HepG2 (cell line): ENCODE measurements at regions not wholly inside any gene's neighbourhood (a gene's known extent, or its start where the extent isn't known, plus 50 kb on each side); places are given as distances from the start of the nearest gene placed in this dataset.

Experiments used
- ATAC-seq: fragments of 200-7000 bp; cut with Tn5 transposase; 3 replicates; pipeline ENCODE4 v1.9.1; 2020; ENCODE audit warnings: mild to moderate bottlenecking, moderate library complexity
- BruUV-seq: library from RNA; stranded (reverse); fragments of 400-500 nt; replicated peaks from 2 replicates; lab custom pipeline; 2021; lab: Mats Ljungman, UMichigan
- CTCF ChIA-PET: fragments of 300-600 bp; formaldehyde crosslinking; extraction: SDS; loops from one replicate; lab custom pipeline; 2021; ENCODE audit warnings: low total read pairs, inconsistent platforms, low intra/inter-chr PET ratio; lab: Yijun Ruan, JAX
- POLR2A ChIA-PET: fragments of 350-600 bp; sonication (Branson Sonifier 250); formaldehyde crosslinking; loops from one replicate; lab custom pipeline; 2020; ENCODE audit warnings: antibody characterized with exemption, inconsistent platforms; lab: Yijun Ruan, JAX
- DNase-seq: peaks from one replicate; pipeline ENCODE4 v3.0.0-alpha.2; 2015; ENCODE audit warnings: low spot score
- FAIRE-seq: peaks from 3 replicates; lab custom pipeline; 2011; peaks lifted over from hg19 to GRCh38; lab: Jason Lieb, UNC
- H2AFZ ChIP-seq: one replicate; pipeline ENCODE4 v1.6.1; 2011; ENCODE audit warnings: low read length, inconsistent platforms
- H3K27ac ChIP-seq: fragments of 300-600 bp; 3 replicates; pipeline ENCODE4 v1.8.0; 2011; ENCODE audit warnings: mixed run types, mild to moderate bottlenecking, mixed read lengths, low read length, inconsistent platforms; ENCODE audit not compliant: insufficient read depth; ENCODE audit errors: extremely low read length
- H3K27me3 ChIP-seq, 2 experiments: fragments of 200-600 bp in 1 of 2; 2 replicates in 1 of 2; 3 replicates in 1 of 2; pipeline versions ENCODE4 v1.6.0 to v1.8.0; 2011; ENCODE audit warnings: low read length in 2 of 2, mild to moderate bottlenecking in 2 of 2, moderate library complexity in 2 of 2, inconsistent platforms in 1 of 2; ENCODE audit not compliant: insufficient read depth in 2 of 2, control insufficient read depth in 1 of 2
- H3K36me3 ChIP-seq, 2 experiments: fragments of 200-600 bp in 1 of 2; replicated peaks in 1 of 2; 2 replicates in 1 of 2; 3 replicates in 1 of 2; pipeline versions ENCODE4 v1.5.1 to v1.8.0; 2011; ENCODE audit warnings: low read length in 2 of 2, inconsistent platforms in 1 of 2; ENCODE audit not compliant: insufficient read depth in 2 of 2, control insufficient read depth in 1 of 2
- H3K4me1 ChIP-seq: 2 replicates; pipeline ENCODE4 v1.5.1; 2012; ENCODE audit warnings: low read length, inconsistent platforms; ENCODE audit not compliant: insufficient read depth
- H3K4me2 ChIP-seq: 2 replicates; pipeline ENCODE4 v1.6.0; 2011; ENCODE audit warnings: low read depth, low read length, inconsistent platforms
- H3K4me3 ChIP-seq, 3 experiments: fragments of 200-600 bp in 1 of 3; sonication (generic), shearing (Covaris generic) in 1 of 3; replicated peaks in 1 of 3; 2 replicates each; pipeline ENCODE4 v1.5.1; 2011 to 2016; ENCODE audit warnings: low read length in 3 of 3, inconsistent platforms in 2 of 3, low read depth in 2 of 3, mild to moderate bottlenecking in 2 of 3, control low read depth in 1 of 3, mixed read lengths in 1 of 3; ENCODE audit not compliant: insufficient read depth in 1 of 3
- H3K79me2 ChIP-seq: one replicate; pipeline ENCODE4 v1.6.1; 2011; ENCODE audit warnings: low read length, inconsistent platforms; ENCODE audit not compliant: insufficient read depth
- H3K9ac ChIP-seq: 2 replicates; pipeline ENCODE4 v1.6.0; 2011; ENCODE audit warnings: mild to moderate bottlenecking, low read depth, low read length, inconsistent platforms; ENCODE audit not compliant: insufficient read depth
- H3K9me3 ChIP-seq: 2 replicates; pipeline ENCODE4 v1.5.1; 2012; ENCODE audit warnings: mild to moderate bottlenecking, low read length
- H4K20me1 ChIP-seq: 2 replicates; pipeline ENCODE4 v1.6.0; 2011; ENCODE audit warnings: inconsistent platforms, mild to moderate bottlenecking, low read length, moderate library complexity; ENCODE audit not compliant: insufficient read depth
- ESRRA ChIP-seq: sonication (generic); formaldehyde crosslinking; IDR thresholded peaks from 2 replicates; pipeline ENCODE4 v1.5.1; 2020; ENCODE audit warnings: mild to moderate bottlenecking, low read depth, missing genetic modification reagents
- FOXK1 ChIP-seq: sonication (generic); formaldehyde crosslinking; IDR thresholded peaks from 2 replicates; pipeline ENCODE4 v1.4.0; 2020; ENCODE audit warnings: low read depth, missing genetic modification reagents, borderline replicate concordance
- KAT2B ChIP-seq: fragments of 150-350 bp; IDR thresholded peaks from 2 replicates; pipeline ENCODE4 v1.6.1; 2014; ENCODE audit warnings: low read depth, low read length, borderline replicate concordance
- MTA3 ChIP-seq: sonication (generic); formaldehyde crosslinking; IDR thresholded peaks from 2 replicates; pipeline ENCODE4 v1.4.0; 2020; ENCODE audit warnings: missing genetic modification reagents
- NFKB2 ChIP-seq: sonication (generic); formaldehyde crosslinking; IDR thresholded peaks from 2 replicates; pipeline ENCODE4 v1.4.0; 2020; ENCODE audit warnings: missing genetic modification reagents, borderline replicate concordance
- RORA ChIP-seq: sonication (generic); formaldehyde crosslinking; IDR thresholded peaks from 2 replicates; pipeline ENCODE4 v1.5.0; 2020; ENCODE audit warnings: mild to moderate bottlenecking, missing genetic modification reagents, moderate library complexity
- ZFP36L2 ChIP-seq: sonication (generic); formaldehyde crosslinking; IDR thresholded peaks from 2 replicates; pipeline ENCODE4 v1.4.0; 2020; ENCODE audit warnings: missing genetic modification reagents
- ZNF367 ChIP-seq: sonication (generic); formaldehyde crosslinking; IDR thresholded peaks from 2 replicates; pipeline ENCODE4 v1.4.0; 2020; ENCODE audit warnings: missing genetic modification reagents, borderline replicate concordance
- ZNF496 ChIP-seq: sonication (generic); formaldehyde crosslinking; IDR thresholded peaks from 2 replicates; pipeline ENCODE4 v1.8.1; 2023; ENCODE audit warnings: mild to moderate bottlenecking, moderate library complexity, missing genetic modification reagents; ENCODE audit not compliant: insufficient replicate concordance
- ZNF644 ChIP-seq: IDR thresholded peaks from 2 replicates; pipeline ENCODE4 v1.6.1; 2016; ENCODE audit warnings: low read depth
- ZNF737 ChIP-seq: sonication (generic); formaldehyde crosslinking; IDR thresholded peaks from 2 replicates; pipeline ENCODE4 v1.5.0; 2020; ENCODE audit warnings: missing genetic modification reagents, mild to moderate bottlenecking, borderline replicate concordance
- WGBS: methylation state at CpG from one replicate; pipeline ENCODE4 v1.1.6; 2017; ENCODE audit warnings: low lambda C conversion rate; 5-methylcytosine and 5-hydroxymethylcytosine counted together
- in situ Hi-C: cut with HindIII; loops from 2 replicates; pipeline ENCODE4 v1.10.0; 2017; ENCODE audit warnings: low pct_unique_long_range_greater_than_20kb; ENCODE audit not compliant: extremely low pct_ligation_motif_present
- intact Hi-C: fragments of 100-400 bp; cut with micrococcal nuclease; formaldehyde crosslinking; loops from one replicate; pipeline ENCODE4 v1.10.0; 2022; ENCODE audit not compliant: unreplicated experiment
- TF ChIP-seq, protein P1 (sequence below): IDR thresholded peaks from 2 replicates; pipeline ENCODE4 v1.6.1; 2016; ENCODE audit warnings: missing compliant biosample characterization, missing genetic modification reagents, borderline replicate concordance

GRCh38 chr10:120181154-120181553, 275.9 kb upstream of the PLPP4 start:
- no peak overlapping the region for H3K4me2 ChIP-seq
- H4K20me1 ChIP-seq, result no peaks in the 10 kb centered on the region
- ChIA-PET POLR2A (no interaction called here), CTCF (no interaction called here)
- H3K4me3 ChIP-seq, result no peak overlapping the region
- no peak overlapping the region for H3K9ac ChIP-seq
- H2AFZ ChIP-seq, result no peak overlapping the region
- H3K4me1 ChIP-seq, result no peaks in the 10 kb centered on the region
- no peak for FAIRE-seq
- H3K27me3 ChIP-seq, result peaks cover 0 to 18% of the 10 kb centered on the region in 2 experiments; a peak in 4 of 5 replicates
- H3K9me3 ChIP-seq, result no peaks in the 10 kb centered on the region
- intact Hi-C loops (no loop called here), in situ Hi-C loops (no loop called here)
- H3K79me2 ChIP-seq, result no peaks in the 10 kb centered on the region
- no peak for TF ChIP-seq ZFP36L2
- TF ChIP-seq RORA (CRISPR knock-in tag), result no peak
- no peak for TF ChIP-seq NFKB2 (CRISPR knock-in tag)
- TF ChIP-seq, protein P1, sequence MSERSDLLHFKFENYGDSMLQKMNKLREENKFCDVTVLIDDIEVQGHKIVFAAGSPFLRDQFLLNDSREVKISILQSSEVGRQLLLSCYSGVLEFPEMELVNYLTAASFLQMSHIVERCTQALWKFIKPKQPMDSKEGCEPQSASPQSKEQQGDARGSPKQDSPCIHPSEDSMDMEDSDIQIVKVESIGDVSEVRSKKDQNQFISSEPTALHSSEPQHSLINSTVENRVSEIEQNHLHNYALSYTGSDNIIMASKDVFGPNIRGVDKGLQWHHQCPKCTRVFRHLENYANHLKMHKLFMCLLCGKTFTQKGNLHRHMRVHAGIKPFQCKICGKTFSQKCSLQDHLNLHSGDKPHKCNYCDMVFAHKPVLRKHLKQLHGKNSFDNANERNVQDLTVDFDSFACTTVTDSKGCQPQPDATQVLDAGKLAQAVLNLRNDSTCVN (CRISPR knock-in tag), result no peak
- no peak for TF ChIP-seq FOXK1 (CRISPR knock-in tag)
- no peak for TF ChIP-seq ZNF737 (CRISPR knock-in tag)
- no peak for TF ChIP-seq KAT2B
- no peaks in the 10 kb centered on the region for H3K36me3 ChIP-seq
- no TSS peak for BruUV-seq
- no peak for DNase-seq
- no peak overlapping the region for H3K27ac ChIP-seq
- ATAC-seq, result no peak
- 13% methylated on average over 4 of the region's 8 CpGs for WGBS

GRCh38 chr10:120182431-120182830, 274.6 kb upstream of the PLPP4 start:
- H3K9me3 ChIP-seq, result no peaks in the 10 kb centered on the region
- no peak overlapping the region for H3K27ac ChIP-seq
- H3K4me1 ChIP-seq, result no peaks in the 10 kb centered on the region
- 3% methylated on average over 1 of the region's 1 CpG for WGBS
- CTCF ChIA-PET, result no interaction called here
- POLR2A ChIA-PET, result no interaction called here
- intact Hi-C loops (no loop called here), in situ Hi-C loops (no loop called here)
- H3K36me3 ChIP-seq, result no peaks in the 10 kb centered on the region
- BruUV-seq, result no TSS peak
- no peak overlapping the region for H2AFZ ChIP-seq
- no peaks in the 10 kb centered on the region for H4K20me1 ChIP-seq
- DNase-seq (no peak), ATAC-seq (no peak), FAIRE-seq (no peak)
- no peak overlapping the region for H3K9ac ChIP-seq
- peaks cover 0 to 14% of the 10 kb centered on the region in 2 experiments; a peak in 4 of 5 replicates for H3K27me3 ChIP-seq
- H3K79me2 ChIP-seq, result no peaks in the 10 kb centered on the region
- no peak overlapping the region for H3K4me3 ChIP-seq
- TF ChIP-seq ZNF367 (CRISPR knock-in tag) (no peak), ZNF644 (CRISPR knock-in tag) (no peak), ESRRA (CRISPR knock-in tag) (no peak), MTA3 (no peak), ZNF496 (CRISPR knock-in tag) (no peak)
- H3K4me2 ChIP-seq, result no peak overlapping the region
